HG03025 (cell line): ENCODE measurements at regions not wholly inside any gene's neighbourhood (a gene's known extent, or its start where the extent isn't known, plus 50 kb on each side); places are given as distances from the start of the nearest gene placed in this dataset.

Source experiments
- ATAC-seq: cut with Tn5 transposase; IDR thresholded peaks from one replicate; pipeline ENCODE4 v1.9.1; 2021; ENCODE audit warnings: mild to moderate bottlenecking, moderate library complexity; ENCODE audit not compliant: unreplicated experiment, low FRiP score

- no peak for ATAC-seq
These were observed 812.8 kb upstream of the BRINP3 start for GRCh38 chr1:191290441-191290840.

GRCh38 chr1:191305370-191305769 is 827.7 kb upstream of the BRINP3 start:
- ATAC-seq, result no peak

- ATAC-seq, result no peak
These were observed 829.3 kb upstream of the BRINP3 start for GRCh38 chr1:191306916-191307315.

GRCh38 chr1:191320062-191320461 is 838.2 kb upstream of the RGS18 start:
- ATAC-seq, result no peak

GRCh38 chr1:191327868-191328267 is 830.4 kb upstream of the RGS18 start:
- no peak for ATAC-seq

GRCh38 chr1:191343816-191344215 is 814.4 kb upstream of the RGS18 start:
- ATAC-seq, result no peak

- no peak for ATAC-seq
These were observed 811.9 kb upstream of the RGS18 start for GRCh38 chr1:191346381-191346780.

- ATAC-seq, result no peak
These were observed 809.9 kb upstream of the RGS18 start for GRCh38 chr1:191348328-191348727.

- ATAC-seq, result no peak
These were observed 807.3 kb upstream of the RGS18 start for GRCh38 chr1:191350938-191351337.

GRCh38 chr1:191358724-191359123 is 799.5 kb upstream of the RGS18 start:
- ATAC-seq, result no peak

GRCh38 chr1:191366686-191367085 is 791.6 kb upstream of the RGS18 start:
- no peak for ATAC-seq

GRCh38 chr1:191368891-191369654 is 789.2 kb upstream of the RGS18 start:
- ATAC-seq, result no peak

- ATAC-seq, result no peak
These were observed 786.6 kb upstream of the RGS18 start for GRCh38 chr1:191371626-191372025.

GRCh38 chr1:191388283-191388682 is 770.0 kb upstream of the RGS18 start:
- ATAC-seq, result no peak

GRCh38 chr1:191396622-191397021 is 761.6 kb upstream of the RGS18 start:
- ATAC-seq, result no peak

GRCh38 chr1:191398551-191398950 is 759.7 kb upstream of the RGS18 start:
- ATAC-seq, result no peak

GRCh38 chr1:191405417-191405816 is 752.8 kb upstream of the RGS18 start:
- no peak for ATAC-seq

- ATAC-seq, result no peak
These were observed 743.2 kb upstream of the RGS18 start for GRCh38 chr1:191414981-191415640.

- ATAC-seq, result no peak
These were observed 738.4 kb upstream of the RGS18 start for GRCh38 chr1:191419842-191420241.

GRCh38 chr1:191427593-191427992 is 730.7 kb upstream of the RGS18 start:
- no peak for ATAC-seq

GRCh38 chr1:191432817-191433216 is 725.4 kb upstream of the RGS18 start:
- no peak for ATAC-seq

GRCh38 chr1:191438979-191439378 is 719.3 kb upstream of the RGS18 start:
- ATAC-seq, result no peak
